GM18951 (cell line): ENCODE measurements at regions not wholly inside any gene's neighbourhood (a gene's known extent, or its start where the extent isn't known, plus 50 kb on each side); places are given as distances from the start of the nearest gene placed in this dataset.

Experiments
- POLR2A ChIP-seq: IDR thresholded peaks from 4 replicates; pipeline ENCODE4 v1.6.1; 2011; ENCODE audit warnings: mild to moderate bottlenecking; ENCODE audit not compliant: insufficient read length, insufficient read depth; ENCODE audit errors: extremely low read depth
- in situ Hi-C: fragments of 300-500 bp; cut with MboI; formaldehyde crosslinking; loops from one replicate; pipeline ENCODE4 v1.12.0; 2022; ENCODE audit warnings: low sequenced_read_pairs, mixed read lengths, inconsistent platforms; ENCODE audit not compliant: unreplicated experiment

- TF ChIP-seq POLR2A, result no peak
- in situ Hi-C loops, result no loop called here
Measured at GRCh38 chr11:96761451-96761850, 371.6 kb downstream of the JRKL start.

GRCh38 chr11:96763244-96763643, 373.4 kb downstream of the JRKL start:
- no peak for TF ChIP-seq POLR2A
- in situ Hi-C loops, result no loop called here

DNA sequence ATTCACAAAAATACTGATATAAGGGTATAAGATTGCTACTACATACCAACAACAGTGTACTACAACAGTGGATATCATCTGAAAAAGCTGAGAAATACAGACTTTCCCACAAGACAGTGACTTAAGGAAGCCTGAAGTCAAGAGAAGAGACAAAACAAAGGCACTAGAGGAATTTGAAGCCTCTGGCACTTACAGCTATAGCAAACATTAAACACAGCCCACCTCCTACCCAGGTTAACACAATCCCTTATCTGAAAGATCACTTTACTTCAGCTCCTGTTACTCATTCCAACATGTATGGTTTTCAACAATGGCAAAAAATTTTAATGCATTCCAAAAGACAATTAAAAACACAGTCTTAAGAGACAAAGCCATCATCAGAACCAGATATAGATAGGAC, 388.5 kb downstream of the JRKL start:
- TF ChIP-seq POLR2A, result no peak
- in situ Hi-C loops, result no loop called here

DNA sequence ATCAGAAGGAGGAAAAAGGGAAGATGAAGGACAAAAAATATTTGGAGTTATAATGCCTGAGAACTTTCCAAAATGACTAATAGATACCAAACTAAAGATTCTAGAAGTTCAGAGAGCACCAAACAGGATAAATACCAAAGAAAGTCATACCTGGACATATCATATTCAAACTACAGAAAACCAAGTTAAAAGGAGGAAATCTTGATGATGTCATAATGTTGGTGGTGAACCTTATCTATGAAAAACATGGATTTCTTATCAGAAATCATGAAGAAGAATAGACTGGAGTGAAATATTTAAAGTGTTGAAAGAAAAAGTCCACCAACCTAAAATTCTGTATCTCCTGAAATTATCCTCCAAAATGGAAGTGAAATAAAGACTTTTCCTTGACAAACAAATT, 389.2 kb downstream of the JRKL start:
- TF ChIP-seq POLR2A, result no peak
- in situ Hi-C loops, result no loop called here

GRCh38 chr11:96781082-96781481, 391.3 kb downstream of the JRKL start:
- in situ Hi-C loops, result no loop called here
- no peak for TF ChIP-seq POLR2A

DNA sequence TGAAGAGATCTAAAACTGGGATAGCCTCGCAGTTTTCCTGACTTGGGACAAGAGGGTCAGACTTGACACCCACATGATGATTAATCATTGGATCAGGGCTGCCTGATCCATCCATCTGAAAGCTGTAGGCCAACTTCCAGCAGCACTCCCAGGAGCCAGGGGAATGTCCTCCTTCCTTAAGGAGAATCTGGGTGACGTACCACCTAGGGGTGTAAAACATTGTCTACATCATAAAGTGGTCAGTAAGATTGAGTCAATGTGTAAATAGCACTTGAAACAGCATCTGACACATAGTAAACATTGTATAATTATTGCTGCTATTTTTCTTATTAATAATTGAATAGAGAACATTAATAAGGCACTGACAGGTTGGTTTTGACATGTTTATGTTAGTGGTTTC, 392.8 kb downstream of the JRKL start:
- no peak for TF ChIP-seq POLR2A
- in situ Hi-C loops, result no loop called here

GRCh38 chr11:96783311-96783710, 393.5 kb downstream of the JRKL start:
- in situ Hi-C loops, result no loop called here
- no peak for TF ChIP-seq POLR2A

DNA sequence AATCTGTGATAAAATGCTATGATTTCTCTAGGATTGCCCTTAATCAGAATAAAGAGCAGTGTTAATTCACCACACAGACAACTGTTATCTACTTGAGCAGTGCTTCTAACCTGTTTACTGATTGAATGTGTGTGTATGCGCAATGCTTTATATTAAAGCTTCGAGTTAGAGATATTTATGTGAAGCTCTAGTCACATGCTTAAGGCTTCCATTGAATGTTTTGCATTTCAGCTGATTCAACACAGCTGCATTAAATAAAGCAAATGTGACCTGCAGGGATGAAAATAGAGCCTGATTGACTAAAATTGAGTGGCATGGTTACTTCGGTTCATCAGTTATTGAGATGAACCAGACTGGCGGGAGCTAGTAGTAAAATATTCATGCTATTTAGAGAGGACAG, 395.3 kb downstream of the JRKL start:
- no peak for TF ChIP-seq POLR2A
- in situ Hi-C loops, result no loop called here

GRCh38 chr11:96794152-96794551, 404.3 kb downstream of the JRKL start:
- in situ Hi-C loops, result no loop called here
- TF ChIP-seq POLR2A, result no peak

- TF ChIP-seq POLR2A, result no peak
- in situ Hi-C loops, result no loop called here
Measured at GRCh38 chr11:96798445-96798844, 408.6 kb downstream of the JRKL start.

DNA sequence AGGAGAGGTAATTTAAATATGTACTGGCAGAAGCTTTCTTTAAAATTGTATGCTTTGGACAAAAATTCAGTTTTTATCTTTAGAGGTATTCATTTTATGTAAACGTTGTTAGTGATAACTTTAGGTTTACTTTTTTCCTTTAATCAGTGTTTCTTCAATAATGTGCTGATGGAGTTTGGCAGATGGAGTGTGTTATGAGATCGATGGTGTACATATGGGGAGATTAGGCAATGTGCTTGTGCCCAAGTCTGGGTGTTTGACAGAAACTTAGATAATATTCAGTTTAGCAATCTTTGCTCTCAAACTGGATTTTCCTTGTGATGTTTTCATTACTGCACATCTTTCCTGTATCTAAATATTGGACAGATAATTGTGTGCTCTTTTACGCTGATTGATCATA, 425.4 kb downstream of the JRKL start:
- in situ Hi-C loops, result no loop called here
- TF ChIP-seq POLR2A, result no peak

DNA sequence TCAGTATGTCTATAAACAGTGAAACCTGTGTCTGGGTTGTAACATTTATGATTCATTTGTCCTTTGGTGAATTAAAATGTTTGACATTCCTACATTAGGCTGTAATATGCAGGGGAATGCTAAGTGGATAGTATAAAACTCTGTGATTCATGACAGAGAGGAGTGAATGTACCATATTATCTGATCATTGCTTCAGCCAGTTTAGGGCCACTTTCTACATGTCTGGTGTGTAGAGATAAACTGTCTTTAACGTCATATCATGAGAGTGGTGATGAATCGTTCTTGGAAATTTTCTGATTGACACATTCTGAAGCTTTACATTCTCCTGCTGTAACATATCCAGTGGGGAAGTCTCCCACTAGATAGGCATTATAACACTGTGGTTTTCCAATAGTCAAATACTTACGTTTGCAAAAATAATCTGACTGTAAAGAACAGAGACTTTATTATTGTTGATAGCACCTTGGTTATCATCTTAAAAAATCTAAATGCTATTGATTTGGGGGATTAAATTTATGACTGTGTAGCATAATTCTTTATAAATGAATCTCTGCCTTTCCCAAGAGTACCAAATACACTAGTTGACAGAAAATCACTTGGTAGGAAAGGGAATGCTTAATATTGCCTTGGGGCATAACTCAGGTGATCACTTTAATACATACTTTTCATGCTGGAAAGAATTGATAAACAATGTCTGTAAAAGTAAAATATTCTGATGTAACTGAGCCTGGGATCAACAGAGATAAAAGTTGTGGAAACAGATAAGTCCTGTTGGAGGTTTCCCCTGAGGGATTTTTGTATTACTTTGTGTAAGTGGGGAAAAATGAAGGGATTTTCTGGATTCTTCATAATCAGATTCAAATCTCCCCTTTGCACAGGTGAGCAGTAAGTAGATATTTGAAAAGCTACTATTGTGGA, 427.9 kb downstream of the JRKL start:
- in situ Hi-C loops, result no loop called here
- TF ChIP-seq POLR2A, result no peak

GRCh38 chr11:96827164-96827563, 437.4 kb downstream of the JRKL start:
- in situ Hi-C loops, result no loop called here
- no peak for TF ChIP-seq POLR2A

GRCh38 chr11:96841792-96842191, 452.0 kb downstream of the JRKL start:
- no peak for TF ChIP-seq POLR2A
- in situ Hi-C loops, result no loop called here
